ENCODE measurements at regions not wholly inside any gene's neighbourhood (a gene's known extent, or its start where the extent isn't known, plus 50 kb on each side); places are given as distances from the start of the nearest gene placed in this dataset.

- TF ChIP-seq USF2 (CRISPR knock-in tag; IDR thresholded peaks at IDR 0.05) (no peak), ZNF138 (CRISPR knock-in tag; conservative IDR thresholded peaks at IDR 0.05) (no peak), ZNF416 (CRISPR knock-in tag; IDR thresholded peaks at IDR 0.05) (no peak)
Observed at GRCh38 chr19:13640611-13641010, 123.7 kb upstream of the MRI1 start (continued).

- Mint-ChIP-seq H3K36me3 (peaks cover 4% of the 10 kb centered on the region), H3K27me3 (ENCODE audit: low read depth) (peaks cover 13% of the 10 kb centered on the region), H3K4me1 (no peaks in the 10 kb centered on the region), H3K27ac (no peak overlapping the region), H3K4me3 (no peak overlapping the region), H3K9me3 (peaks cover 29% of the 10 kb centered on the region)
- DNase-seq (ENCODE audit: low spot score) (no peak), ATAC-seq (no peak)
- ChIA-PET CTCF (interaction anchor here (0.7 to 0.8 kb wide), 2 partner anchors 361 to 482 kb away, joined by 3 to 4 read pairs; no protein-coding TSS in a partner anchor), POLR2A (interaction anchor here (0.6 kb wide), 1 partner anchor 10 kb away, joined by 5 read pairs; no protein-coding TSS in a partner anchor)
- TF ChIP-seq ZSCAN18 (CRISPR knock-in tag; IDR thresholded peaks at IDR 0.05): no peak
- TF ChIP-seq PRDM15 (CRISPR knock-in tag; IDR thresholded peaks at IDR 0.05): peak; percentile 64; the same call in 1 of the 2 replicates
- no peak for TF ChIP-seq PRRX2 (CRISPR knock-in tag; IDR thresholded peaks at IDR 0.05)
- no peak for TF ChIP-seq RORB (CRISPR knock-in tag; IDR thresholded peaks at IDR 0.05)
Observed at GRCh38 chr19:13639342-13639929, 124.9 kb upstream of the MRI1 start.

GRCh38 chr19:13637664-13638063 is 126.7 kb upstream of the MRI1 start:
- DNase-seq (ENCODE audit: low spot score): no peak
- no peak for ATAC-seq
- no peak overlapping the region for H3K27ac Mint-ChIP-seq
- peaks cover 13% of the 10 kb centered on the region for H3K27me3 Mint-ChIP-seq (ENCODE audit: low read depth)
- ChIA-PET POLR2A (interaction anchor here (0.6 kb wide), 1 partner anchor 384 kb away, joined by 3 read pairs; no protein-coding TSS in a partner anchor), CTCF (interaction anchor here (0.6 kb wide), 1 partner anchor 88 kb away, joined by 3 read pairs; no protein-coding TSS in a partner anchor)
- peaks cover 24% of the 10 kb centered on the region for H3K9me3 Mint-ChIP-seq
- H3K4me3 Mint-ChIP-seq: no peak overlapping the region
- TF ChIP-seq SOX15 (CRISPR knock-in tag; IDR thresholded peaks at IDR 0.05) (no peak), EMX1 (CRISPR knock-in tag; IDR thresholded peaks at IDR 0.05) (no peak), ZNF396 (CRISPR knock-in tag; IDR thresholded peaks at IDR 0.05; ENCODE audit: borderline replicate concordance) (no peak), USF1 (CRISPR knock-in tag; IDR thresholded peaks at IDR 0.05) (no peak), NFATC4 (CRISPR knock-in tag; IDR thresholded peaks at IDR 0.05) (no peak), ARID4B (CRISPR knock-in tag; IDR thresholded peaks at IDR 0.05; ENCODE audit: borderline replicate concordance) (no peak), GABPB1 (CRISPR knock-in tag; IDR thresholded peaks at IDR 0.05) (no peak), NR2C2 (CRISPR knock-in tag; IDR thresholded peaks at IDR 0.05) (no peak), CDX4 (CRISPR knock-in tag; IDR thresholded peaks at IDR 0.05; ENCODE audit: borderline replicate concordance) (no peak), TCF7 (CRISPR knock-in tag; IDR thresholded peaks at IDR 0.05; ENCODE audit: low read depth) (no peak), SMAD4 (CRISPR knock-in tag; IDR thresholded peaks at IDR 0.05) (no peak), ZNF121 (CRISPR knock-in tag; IDR thresholded peaks at IDR 0.05) (no peak), CTCF (IDR thresholded peaks at IDR 0.05) (no peak)
- peaks cover 13% of the 10 kb centered on the region for H3K4me1 Mint-ChIP-seq
- peaks cover 4% of the 10 kb centered on the region for H3K36me3 Mint-ChIP-seq

All from WTC11 (cell line).